HG03457 (cell line): ENCODE measurements at regions not wholly inside any gene's neighbourhood (a gene's known extent, or its start where the extent isn't known, plus 50 kb on each side); places are given as distances from the start of the nearest gene placed in this dataset.
A peak's percentile ranks its signal among the peaks of the same experiment; 100 is the strongest.
"Not testable (repeated sequence)": the region's sequence is repeated elsewhere in the genome, so short reads cannot be mapped to it uniquely, and the experiment has no call there.

Experiments used
- ATAC-seq: cut with Tn5 transposase; IDR thresholded peaks from one replicate; pipeline ENCODE4 v1.9.1; 2021; ENCODE audit warnings: moderate number of reproducible peaks; ENCODE audit not compliant: unreplicated experiment

GRCh38 chr5:159493696-159494095 lies 163.4 kb upstream of the IL12B start:
- no peak for ATAC-seq

GRCh38 chr5:159496773-159497172 lies 166.5 kb upstream of the IL12B start:
- no peak for ATAC-seq

- ATAC-seq = no peak
Observed at GRCh38 chr5:159497221-159497620, 166.9 kb upstream of the IL12B start.

- ATAC-seq = no peak
Observed at GRCh38 chr5:159498630-159499029, 168.3 kb upstream of the IL12B start.

- ATAC-seq = not testable (repeated sequence)
Observed at GRCh38 chr5:159502116-159502515, 171.8 kb upstream of the IL12B start.

GRCh38 chr5:159503236-159503635 lies 172.9 kb upstream of the IL12B start:
- ATAC-seq = no peak

GRCh38 chr5:159504106-159504856 lies 174.0 kb upstream of the IL12B start:
- ATAC-seq = no peak

GRCh38 chr5:159504857-159505304 lies 174.6 kb upstream of the IL12B start:
- ATAC-seq = no peak

GRCh38 chr5:159507055-159507454 lies 176.8 kb upstream of the IL12B start:
- ATAC-seq = no peak

GRCh38 chr5:159507661-159508060 lies 177.4 kb upstream of the IL12B start:
- ATAC-seq = no peak

GRCh38 chr5:159508344-159508743 lies 178.1 kb upstream of the IL12B start:
- ATAC-seq = no peak

GRCh38 chr5:159509002-159509660 lies 178.8 kb upstream of the IL12B start:
- no peak for ATAC-seq

GRCh38 chr5:159510282-159510681 lies 180.0 kb upstream of the IL12B start:
- ATAC-seq = no peak

GRCh38 chr5:159511570-159511969 lies 181.3 kb upstream of the IL12B start:
- ATAC-seq = no peak

GRCh38 chr5:159512064-159512463 lies 181.8 kb upstream of the IL12B start:
- no peak for ATAC-seq

GRCh38 chr5:159514229-159514810 lies 184.0 kb upstream of the IL12B start:
- ATAC-seq = no peak

- no peak for ATAC-seq
Observed at GRCh38 chr5:159515197-159515596, 184.9 kb upstream of the IL12B start.

GRCh38 chr5:159515909-159516415 lies 185.7 kb upstream of the IL12B start:
- peak; percentile 74 for ATAC-seq

GRCh38 chr5:159518371-159518770 lies 188.1 kb upstream of the IL12B start:
- no peak for ATAC-seq

- ATAC-seq = no peak
Observed at GRCh38 chr5:159519365-159519764, 189.1 kb upstream of the IL12B start.

- no peak for ATAC-seq
Observed at GRCh38 chr5:159522841-159523240, 192.6 kb upstream of the IL12B start.

- ATAC-seq = not testable (repeated sequence)
Observed at GRCh38 chr5:159524279-159524678, 194.0 kb upstream of the IL12B start.
